HepG2 (cell line): ENCODE measurements at regions not wholly inside any gene's neighbourhood (a gene's known extent, or its start where the extent isn't known, plus 50 kb on each side); places are given as distances from the start of the nearest gene placed in this dataset.

Experiments used
- ATAC-seq: fragments of 200-7000 bp; cut with Tn5 transposase; 3 replicates; pipeline ENCODE4 v1.9.1; 2020; ENCODE audit warnings: mild to moderate bottlenecking, moderate library complexity
- BruUV-seq: library from RNA; stranded (reverse); fragments of 400-500 nt; replicated peaks from 2 replicates; lab custom pipeline; 2021; lab: Mats Ljungman, UMichigan
- CTCF ChIA-PET: fragments of 300-600 bp; formaldehyde crosslinking; extraction: SDS; loops from one replicate; lab custom pipeline; 2021; ENCODE audit warnings: low total read pairs, inconsistent platforms, low intra/inter-chr PET ratio; lab: Yijun Ruan, JAX
- POLR2A ChIA-PET: fragments of 350-600 bp; sonication (Branson Sonifier 250); formaldehyde crosslinking; loops from one replicate; lab custom pipeline; 2020; ENCODE audit warnings: antibody characterized with exemption, inconsistent platforms; lab: Yijun Ruan, JAX
- DNase-seq: peaks from one replicate; pipeline ENCODE4 v3.0.0-alpha.2; 2015; ENCODE audit warnings: low spot score
- FAIRE-seq: peaks from 3 replicates; lab custom pipeline; 2011; peaks lifted over from hg19 to GRCh38; lab: Jason Lieb, UNC
- H2AFZ ChIP-seq: one replicate; pipeline ENCODE4 v1.6.1; 2011; ENCODE audit warnings: low read length, inconsistent platforms
- H3K27ac ChIP-seq: fragments of 300-600 bp; 3 replicates; pipeline ENCODE4 v1.8.0; 2011; ENCODE audit warnings: mixed run types, mild to moderate bottlenecking, mixed read lengths, low read length, inconsistent platforms; ENCODE audit not compliant: insufficient read depth; ENCODE audit errors: extremely low read length
- H3K27me3 ChIP-seq, 2 experiments: fragments of 200-600 bp in 1 of 2; 2 replicates in 1 of 2; 3 replicates in 1 of 2; pipeline versions ENCODE4 v1.6.0 to v1.8.0; 2011; ENCODE audit warnings: low read length in 2 of 2, mild to moderate bottlenecking in 2 of 2, moderate library complexity in 2 of 2, inconsistent platforms in 1 of 2; ENCODE audit not compliant: insufficient read depth in 2 of 2, control insufficient read depth in 1 of 2
- H3K36me3 ChIP-seq, 2 experiments: fragments of 200-600 bp in 1 of 2; replicated peaks in 1 of 2; 2 replicates in 1 of 2; 3 replicates in 1 of 2; pipeline versions ENCODE4 v1.5.1 to v1.8.0; 2011; ENCODE audit warnings: low read length in 2 of 2, inconsistent platforms in 1 of 2; ENCODE audit not compliant: insufficient read depth in 2 of 2, control insufficient read depth in 1 of 2
- H3K4me1 ChIP-seq: 2 replicates; pipeline ENCODE4 v1.5.1; 2012; ENCODE audit warnings: low read length, inconsistent platforms; ENCODE audit not compliant: insufficient read depth
- H3K4me2 ChIP-seq: 2 replicates; pipeline ENCODE4 v1.6.0; 2011; ENCODE audit warnings: low read depth, low read length, inconsistent platforms
- H3K4me3 ChIP-seq, 3 experiments: fragments of 200-600 bp in 1 of 3; sonication (generic), shearing (Covaris generic) in 1 of 3; replicated peaks in 1 of 3; 2 replicates each; pipeline ENCODE4 v1.5.1; 2011 to 2016; ENCODE audit warnings: low read length in 3 of 3, inconsistent platforms in 2 of 3, low read depth in 2 of 3, mild to moderate bottlenecking in 2 of 3, control low read depth in 1 of 3, mixed read lengths in 1 of 3; ENCODE audit not compliant: insufficient read depth in 1 of 3
- H3K79me2 ChIP-seq: one replicate; pipeline ENCODE4 v1.6.1; 2011; ENCODE audit warnings: low read length, inconsistent platforms; ENCODE audit not compliant: insufficient read depth
- H3K9ac ChIP-seq: 2 replicates; pipeline ENCODE4 v1.6.0; 2011; ENCODE audit warnings: mild to moderate bottlenecking, low read depth, low read length, inconsistent platforms; ENCODE audit not compliant: insufficient read depth
- H3K9me3 ChIP-seq: 2 replicates; pipeline ENCODE4 v1.5.1; 2012; ENCODE audit warnings: mild to moderate bottlenecking, low read length
- H4K20me1 ChIP-seq: 2 replicates; pipeline ENCODE4 v1.6.0; 2011; ENCODE audit warnings: inconsistent platforms, mild to moderate bottlenecking, low read length, moderate library complexity; ENCODE audit not compliant: insufficient read depth
- ATF2 ChIP-seq: sonication (generic); formaldehyde crosslinking; IDR thresholded peaks from 2 replicates; pipeline ENCODE4 v1.4.0; 2020; ENCODE audit warnings: missing genetic modification reagents
- BCL3 ChIP-seq: sonication (generic); formaldehyde crosslinking; IDR thresholded peaks from 2 replicates; pipeline ENCODE4 v1.5.1; 2020; ENCODE audit warnings: mild to moderate bottlenecking, missing genetic modification reagents, moderate library complexity
- BORCS8-MEF2B ChIP-seq: sonication (generic); formaldehyde crosslinking; IDR thresholded peaks from 2 replicates; pipeline ENCODE4 v1.8.0; 2022; ENCODE audit warnings: mild to moderate bottlenecking, missing genetic modification reagents
- HIC2 ChIP-seq: sonication (generic); formaldehyde crosslinking; IDR thresholded peaks from 2 replicates; pipeline ENCODE4 v1.9.0; 2022; ENCODE audit warnings: low read depth, missing genetic modification reagents
- MBNL3 ChIP-seq: fragments of 250-450 bp; sonication (Bioruptor Pico); conservative IDR thresholded peaks from 2 replicates; pipeline ENCODE4 v1.8.0; 2022; ENCODE audit warnings: mild to moderate bottlenecking, inconsistent platforms
- SMC3 ChIP-seq: IDR thresholded peaks from 2 replicates; pipeline ENCODE4 v1.6.1; 2011; ENCODE audit warnings: low read length, improper control_type of control experiment
- SP5 ChIP-seq: IDR thresholded peaks from 2 replicates; pipeline ENCODE4 v1.6.1; 2016; ENCODE audit warnings: low read depth, borderline replicate concordance
- TEAD2 ChIP-seq: sonication (generic); formaldehyde crosslinking; IDR thresholded peaks from 2 replicates; pipeline ENCODE4 v1.9.0; 2021; ENCODE audit warnings: missing genetic modification reagents
- TP53 ChIP-seq: sonication (generic); formaldehyde crosslinking; conservative IDR thresholded peaks from 2 replicates; pipeline ENCODE4 v1.4.0; 2020; ENCODE audit warnings: missing genetic modification reagents
- XBP1 ChIP-seq: sonication (generic); formaldehyde crosslinking; IDR thresholded peaks from 2 replicates; pipeline ENCODE4 v1.5.0; 2020; ENCODE audit warnings: missing genetic modification reagents
- ZMAT3 ChIP-seq: sonication (generic); formaldehyde crosslinking; conservative IDR thresholded peaks from 2 replicates; pipeline ENCODE4 v1.7.0; 2021; ENCODE audit warnings: missing genetic modification reagents
- ZNF256 ChIP-seq: sonication (generic); formaldehyde crosslinking; conservative IDR thresholded peaks from 2 replicates; pipeline ENCODE4 v1.4.0; 2020; ENCODE audit warnings: missing genetic modification reagents
- ZNF280B ChIP-seq: sonication (generic); formaldehyde crosslinking; IDR thresholded peaks from 2 replicates; pipeline ENCODE4 v1.5.0; 2020; ENCODE audit warnings: missing genetic modification reagents, mild to moderate bottlenecking, borderline replicate concordance
- WGBS: methylation state at CpG from one replicate; pipeline ENCODE4 v1.1.6; 2017; ENCODE audit warnings: low lambda C conversion rate; 5-methylcytosine and 5-hydroxymethylcytosine counted together
- in situ Hi-C: cut with HindIII; loops from 2 replicates; pipeline ENCODE4 v1.10.0; 2017; ENCODE audit warnings: low pct_unique_long_range_greater_than_20kb; ENCODE audit not compliant: extremely low pct_ligation_motif_present
- intact Hi-C: fragments of 100-400 bp; cut with micrococcal nuclease; formaldehyde crosslinking; loops from one replicate; pipeline ENCODE4 v1.10.0; 2022; ENCODE audit not compliant: unreplicated experiment

- Histone ChIP-seq H3K79me2 (no peaks in the 10 kb centered on the region), H3K9me3 (no peaks in the 10 kb centered on the region), H3K9ac (no peak overlapping the region), H4K20me1 (no peaks in the 10 kb centered on the region), H3K27me3 (no peaks in the 10 kb centered on the region), H3K4me1 (no peaks in the 10 kb centered on the region), H2AFZ (no peak overlapping the region)
- CTCF ChIA-PET, result no interaction called here
- 50% methylated on average over 2 of the region's 2 CpGs for WGBS
- in situ Hi-C loops (no loop called here), intact Hi-C loops (no loop called here)
- no TSS peak for BruUV-seq
- no peak for ATAC-seq
- no peak for TF ChIP-seq MBNL3 (CRISPR knock-in tag)
- no peak for TF ChIP-seq ATF2 (CRISPR knock-in tag)
- no peak for TF ChIP-seq ZNF280B (CRISPR knock-in tag)
- TF ChIP-seq BCL3, result no peak
- no peak for TF ChIP-seq ZMAT3 (CRISPR knock-in tag)
- no peak for TF ChIP-seq SP5
- no peak for TF ChIP-seq TP53
- TF ChIP-seq HIC2 (CRISPR knock-in tag), result no peak
- TF ChIP-seq ZNF256, result no peak
- TF ChIP-seq TEAD2 (CRISPR knock-in tag), result no peak
- TF ChIP-seq SMC3, result no peak
- no peak for TF ChIP-seq XBP1
- no peak for TF ChIP-seq BORCS8-MEF2B (CRISPR knock-in tag)
- TF ChIP-seq, all 625 proteins: peak for 0
- Histone ChIP-seq H3K27ac (no peak overlapping the region), H3K4me3 (no peak overlapping the region), H3K36me3 (no peaks in the 10 kb centered on the region), H3K4me2 (no peak overlapping the region)
- POLR2A ChIA-PET, result no interaction called here
- FAIRE-seq (no peak), DNase-seq (no peak)
These were observed 362.3 kb downstream of the PPP1R2C start for GRCh38 chrX:42415636-42416035.
